ENCODE measurements at regions not wholly inside any gene's neighbourhood (a gene's known extent, or its start where the extent isn't known, plus 50 kb on each side); places are given as distances from the start of the nearest gene placed in this dataset.

DNA sequence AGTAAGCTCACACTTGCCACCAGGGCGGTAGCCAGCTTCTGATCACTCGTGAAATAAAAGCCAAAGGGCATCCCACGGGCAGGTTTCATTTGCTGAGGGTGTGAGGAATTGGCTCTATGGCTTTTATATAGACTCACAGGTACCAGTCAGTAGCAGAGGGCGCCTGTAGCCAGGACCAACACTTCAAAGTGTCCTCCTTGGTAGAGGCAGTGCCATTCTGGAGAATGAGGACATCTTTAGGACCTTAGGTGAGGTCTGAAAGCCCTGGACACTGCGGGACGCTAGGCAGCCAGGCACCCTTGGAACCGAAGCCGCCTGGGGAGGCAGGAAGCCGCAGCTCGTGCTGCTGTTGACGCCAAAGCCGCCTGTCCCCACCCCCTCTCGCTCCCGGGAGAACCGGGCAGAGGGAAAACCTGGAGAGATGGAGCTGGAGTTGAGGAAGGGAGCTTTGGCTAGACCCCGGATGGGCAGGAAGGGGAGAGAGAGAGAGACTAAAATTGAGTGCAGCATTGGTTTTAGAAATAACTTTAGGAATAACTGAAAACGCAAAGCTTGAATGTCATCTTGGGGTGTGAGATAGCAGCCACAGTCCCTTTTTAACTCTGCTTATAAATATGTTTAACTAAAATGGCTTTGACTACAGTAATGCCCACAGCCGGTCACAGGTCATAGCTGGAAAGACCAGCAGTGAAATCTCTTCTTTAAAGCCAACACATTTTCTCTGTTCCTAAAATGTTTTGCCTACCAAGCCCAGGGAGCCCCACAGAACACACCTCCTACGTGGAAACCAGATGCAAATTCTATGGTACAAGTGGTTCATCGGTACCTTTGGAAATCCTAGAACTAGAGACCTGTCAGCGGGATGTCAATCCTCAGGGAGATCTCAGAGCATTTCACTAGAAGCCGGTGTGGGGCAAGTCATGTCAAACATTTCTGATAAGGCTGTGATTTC is 128.5 kb upstream of the CDYL start (continued):
- TF ChIP-seq, protein P1, sequence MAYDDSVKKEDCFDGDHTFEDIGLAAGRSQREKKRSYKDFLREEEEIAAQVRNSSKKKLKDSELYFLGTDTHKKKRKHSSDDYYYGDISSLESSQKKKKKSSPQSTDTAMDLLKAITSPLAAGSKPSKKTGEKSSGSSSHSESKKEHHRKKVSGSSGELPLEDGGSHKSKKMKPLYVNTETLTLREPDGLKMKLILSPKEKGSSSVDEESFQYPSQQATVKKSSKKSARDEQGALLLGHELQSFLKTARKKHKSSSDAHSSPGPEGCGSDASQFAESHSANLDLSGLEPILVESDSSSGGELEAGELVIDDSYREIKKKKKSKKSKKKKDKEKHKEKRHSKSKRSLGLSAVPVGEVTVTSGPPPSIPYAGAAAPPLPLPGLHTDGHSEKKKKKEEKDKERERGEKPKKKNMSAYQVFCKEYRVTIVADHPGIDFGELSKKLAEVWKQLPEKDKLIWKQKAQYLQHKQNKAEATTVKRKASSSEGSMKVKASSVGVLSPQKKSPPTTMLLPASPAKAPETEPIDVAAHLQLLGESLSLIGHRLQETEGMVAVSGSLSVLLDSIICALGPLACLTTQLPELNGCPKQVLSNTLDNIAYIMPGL (CRISPR knock-in tag; IDR thresholded peaks at IDR 0.05) = 0 out of 2 replicates have a peak, but pooled peaks have one; percentile 33
- TF ChIP-seq, protein P2, sequence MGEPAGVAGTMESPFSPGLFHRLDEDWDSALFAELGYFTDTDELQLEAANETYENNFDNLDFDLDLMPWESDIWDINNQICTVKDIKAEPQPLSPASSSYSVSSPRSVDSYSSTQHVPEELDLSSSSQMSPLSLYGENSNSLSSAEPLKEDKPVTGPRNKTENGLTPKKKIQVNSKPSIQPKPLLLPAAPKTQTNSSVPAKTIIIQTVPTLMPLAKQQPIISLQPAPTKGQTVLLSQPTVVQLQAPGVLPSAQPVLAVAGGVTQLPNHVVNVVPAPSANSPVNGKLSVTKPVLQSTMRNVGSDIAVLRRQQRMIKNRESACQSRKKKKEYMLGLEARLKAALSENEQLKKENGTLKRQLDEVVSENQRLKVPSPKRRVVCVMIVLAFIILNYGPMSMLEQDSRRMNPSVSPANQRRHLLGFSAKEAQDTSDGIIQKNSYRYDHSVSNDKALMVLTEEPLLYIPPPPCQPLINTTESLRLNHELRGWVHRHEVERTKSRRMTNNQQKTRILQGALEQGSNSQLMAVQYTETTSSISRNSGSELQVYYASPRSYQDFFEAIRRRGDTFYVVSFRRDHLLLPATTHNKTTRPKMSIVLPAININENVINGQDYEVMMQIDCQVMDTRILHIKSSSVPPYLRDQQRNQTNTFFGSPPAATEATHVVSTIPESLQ (CRISPR knock-in tag; IDR thresholded peaks at IDR 0.05) = no peak; the same call in 1 of the 2 replicates
- TF ChIP-seq ELF1 (tag; IDR thresholded peaks at IDR 0.05) = peak; percentile 80
- peak; percentile 95 for TF ChIP-seq KAT7 (CRISPR knock-in tag; IDR thresholded peaks at IDR 0.05; ENCODE audit: borderline replicate concordance)
- TF ChIP-seq SMAD1 (IDR thresholded peaks at IDR 0.05; ENCODE audit: low read depth, low read length, partially characterized antibody) = no peak
- TF ChIP-seq SRSF3 (IDR thresholded peaks at IDR 0.05; ENCODE audit: insufficient read depth, low read length) = no peak
- TF ChIP-seq, protein P3, sequence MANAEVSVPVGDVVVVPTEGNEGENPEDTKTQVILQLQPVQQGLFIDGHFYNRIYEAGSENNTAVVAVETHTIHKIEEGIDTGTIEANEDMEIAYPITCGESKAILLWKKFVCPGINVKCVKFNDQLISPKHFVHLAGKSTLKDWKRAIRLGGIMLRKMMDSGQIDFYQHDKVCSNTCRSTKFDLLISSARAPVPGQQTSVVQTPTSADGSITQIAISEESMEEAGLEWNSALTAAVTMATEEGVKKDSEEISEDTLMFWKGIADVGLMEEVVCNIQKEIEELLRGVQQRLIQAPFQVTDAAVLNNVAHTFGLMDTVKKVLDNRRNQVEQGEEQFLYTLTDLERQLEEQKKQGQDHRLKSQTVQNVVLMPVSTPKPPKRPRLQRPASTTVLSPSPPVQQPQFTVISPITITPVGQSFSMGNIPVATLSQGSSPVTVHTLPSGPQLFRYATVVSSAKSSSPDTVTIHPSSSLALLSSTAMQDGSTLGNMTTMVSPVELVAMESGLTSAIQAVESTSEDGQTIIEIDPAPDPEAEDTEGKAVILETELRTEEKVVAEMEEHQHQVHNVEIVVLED (CRISPR knock-in tag; IDR thresholded peaks at IDR 0.05) = peak; percentile 47; the same call in 1 of the 2 replicates
- TF ChIP-seq MBD2 (IDR thresholded peaks at IDR 0.05; ENCODE audit: borderline replicate concordance, low read depth) = peak; percentile 41; the same call in 1 of the 2 replicates
- TF ChIP-seq, protein P4, sequence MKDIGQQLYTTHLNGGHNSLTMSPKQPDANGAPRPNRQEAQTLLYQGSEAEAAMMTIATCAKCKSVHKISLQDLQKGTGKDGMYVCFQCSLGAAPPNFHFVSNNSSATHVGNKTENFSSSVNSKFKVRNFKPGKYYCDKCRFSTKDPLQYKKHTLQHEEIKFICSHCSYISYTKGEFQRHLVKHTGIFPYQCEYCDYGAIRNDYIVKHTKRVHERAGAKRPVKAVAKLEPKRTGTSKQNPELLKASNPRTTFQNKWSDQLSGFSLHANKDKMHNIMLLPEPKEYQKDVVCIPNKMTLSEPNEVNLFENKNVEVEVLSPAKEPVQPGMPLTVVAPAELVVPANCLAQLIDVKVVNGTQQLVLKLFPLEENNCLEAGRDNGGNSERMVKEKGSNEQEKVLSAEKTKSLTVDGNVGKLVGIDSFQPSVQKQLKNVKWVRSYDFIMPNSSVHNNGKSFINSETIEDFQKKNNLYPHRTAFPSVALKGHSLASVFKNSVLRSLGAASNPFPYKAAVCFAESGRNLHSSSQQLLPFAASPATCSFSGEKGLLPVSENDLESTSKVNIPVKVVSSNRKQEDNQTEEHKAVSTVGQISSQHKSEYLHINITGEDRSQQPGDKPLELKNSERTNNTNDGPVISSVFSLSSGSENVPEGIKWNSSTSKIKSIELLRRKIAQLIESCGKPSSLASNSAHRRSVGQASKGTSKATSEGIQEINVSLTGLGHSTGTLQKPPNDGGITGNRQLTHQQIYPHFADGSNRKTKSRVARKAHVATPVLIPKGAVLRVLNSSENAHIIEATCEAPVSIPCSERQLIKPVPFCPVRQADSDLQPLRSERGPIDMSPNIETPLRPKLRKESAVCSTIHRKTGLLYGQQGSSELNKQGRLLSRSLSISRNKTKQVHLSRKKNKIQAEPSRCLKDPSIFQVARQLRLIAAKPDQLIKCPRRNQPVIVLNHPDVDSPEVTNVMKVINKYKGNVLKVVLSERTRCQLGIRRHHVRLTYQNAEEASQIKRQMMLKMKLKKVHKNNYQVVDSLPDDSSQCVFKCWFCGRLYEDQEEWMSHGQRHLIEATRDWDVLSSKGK (CRISPR knock-in tag; IDR thresholded peaks at IDR 0.05) = no peak
- TF ChIP-seq KDM5B (IDR thresholded peaks at IDR 0.05; ENCODE audit: insufficient replicate concordance, low read depth, low read length) = peak; percentile 69
- peak; percentile 26 for TF ChIP-seq FOSL1 (tag; conservative IDR thresholded peaks at IDR 0.05)
- TF ChIP-seq, protein P5, sequence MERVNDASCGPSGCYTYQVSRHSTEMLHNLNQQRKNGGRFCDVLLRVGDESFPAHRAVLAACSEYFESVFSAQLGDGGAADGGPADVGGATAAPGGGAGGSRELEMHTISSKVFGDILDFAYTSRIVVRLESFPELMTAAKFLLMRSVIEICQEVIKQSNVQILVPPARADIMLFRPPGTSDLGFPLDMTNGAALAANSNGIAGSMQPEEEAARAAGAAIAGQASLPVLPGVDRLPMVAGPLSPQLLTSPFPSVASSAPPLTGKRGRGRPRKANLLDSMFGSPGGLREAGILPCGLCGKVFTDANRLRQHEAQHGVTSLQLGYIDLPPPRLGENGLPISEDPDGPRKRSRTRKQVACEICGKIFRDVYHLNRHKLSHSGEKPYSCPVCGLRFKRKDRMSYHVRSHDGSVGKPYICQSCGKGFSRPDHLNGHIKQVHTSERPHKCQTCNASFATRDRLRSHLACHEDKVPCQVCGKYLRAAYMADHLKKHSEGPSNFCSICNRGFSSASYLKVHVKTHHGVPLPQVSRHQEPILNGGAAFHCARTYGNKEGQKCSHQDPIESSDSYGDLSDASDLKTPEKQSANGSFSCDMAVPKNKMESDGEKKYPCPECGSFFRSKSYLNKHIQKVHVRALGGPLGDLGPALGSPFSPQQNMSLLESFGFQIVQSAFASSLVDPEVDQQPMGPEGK (CRISPR knock-in tag; IDR thresholded peaks at IDR 0.05; ENCODE audit: borderline replicate concordance) = no peak

Measured in K562 (cell line).